Central memory CD4-positive, alpha-beta T cell (primary cell): ENCODE measurements at regions not wholly inside any gene's neighbourhood (a gene's known extent, or its start where the extent isn't known, plus 50 kb on each side); places are given as distances from the start of the nearest gene placed in this dataset.
"Not testable (repeated sequence)": the region's sequence is repeated elsewhere in the genome, so short reads cannot be mapped to it uniquely, and the experiment has no call there.

Experiments used
- DNase-seq: peaks from one replicate; pipeline ENCODE4 v3.0.0; 2022

DNA sequence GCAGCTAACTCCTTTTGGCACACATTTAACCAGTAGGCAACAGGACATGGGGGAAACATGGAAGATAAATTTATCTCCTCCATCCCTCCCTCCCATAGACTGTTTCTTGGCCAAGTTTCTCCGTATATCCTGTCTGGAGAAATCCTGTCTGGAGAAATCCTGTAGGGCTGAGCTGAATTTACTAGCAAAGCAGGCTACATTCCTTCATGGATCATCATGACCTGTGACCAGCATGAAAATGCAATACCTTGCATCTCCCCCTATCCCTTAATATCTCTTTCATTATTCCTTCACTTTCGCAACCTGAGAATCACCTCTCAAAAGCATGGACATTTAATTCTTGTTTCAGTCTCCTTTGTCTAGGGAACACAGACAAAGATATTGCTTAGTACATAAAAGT lies 379.1 kb downstream of the PSAT1 start:
- no peak for DNase-seq

DNA sequence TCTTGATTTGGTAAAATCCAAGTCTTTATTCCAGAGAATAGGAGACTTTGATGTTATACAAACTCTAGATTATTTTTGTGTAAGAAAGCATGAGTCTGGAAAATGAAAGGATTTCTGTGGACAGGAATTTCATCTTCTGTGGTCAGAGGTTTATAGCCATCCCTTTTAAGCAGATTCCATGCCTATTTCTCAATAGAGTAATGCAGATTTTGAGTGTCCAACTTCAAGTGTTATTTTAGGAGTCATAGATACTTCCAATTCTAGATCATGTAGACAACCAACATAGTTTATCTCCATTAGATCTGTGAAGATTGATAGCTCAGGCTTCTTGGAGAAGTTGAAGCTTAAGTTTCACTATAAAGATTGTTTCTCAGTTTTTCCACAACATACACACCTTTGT lies 379.7 kb downstream of the PSAT1 start:
- no peak for DNase-seq

DNA sequence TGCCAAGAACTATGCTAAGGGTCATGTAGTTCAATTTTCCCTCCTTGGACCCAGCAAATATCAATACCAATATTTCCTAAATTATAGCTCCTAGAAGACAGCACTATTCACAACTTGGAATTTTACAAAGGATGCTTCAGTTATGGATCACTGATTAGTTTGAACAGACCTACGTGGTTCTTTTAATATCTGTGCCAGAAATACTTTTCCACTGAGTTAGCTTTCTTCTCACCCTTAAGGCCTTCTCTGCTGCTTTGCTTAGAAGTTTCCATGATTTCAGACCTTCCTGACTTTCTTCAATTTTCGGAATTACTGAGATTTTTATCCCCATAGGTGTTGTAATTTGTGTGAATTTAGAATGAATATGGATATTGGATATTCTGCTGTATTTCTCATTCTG lies 380.4 kb downstream of the PSAT1 start:
- no peak for DNase-seq

- DNase-seq: no peak
These were observed 382.0 kb downstream of the PSAT1 start for GRCh38 chr9:78678877-78679276.

GRCh38 chr9:78680196-78680595 lies 383.3 kb downstream of the PSAT1 start:
- no peak for DNase-seq

GRCh38 chr9:78682216-78682615 lies 385.3 kb downstream of the PSAT1 start:
- DNase-seq: no peak

GRCh38 chr9:78685471-78685870 lies 388.5 kb downstream of the PSAT1 start:
- no peak for DNase-seq

- no peak for DNase-seq
These were observed 391.9 kb downstream of the PSAT1 start for GRCh38 chr9:78688796-78689195.

GRCh38 chr9:78691542-78691941 lies 394.6 kb downstream of the PSAT1 start:
- no peak for DNase-seq

DNA sequence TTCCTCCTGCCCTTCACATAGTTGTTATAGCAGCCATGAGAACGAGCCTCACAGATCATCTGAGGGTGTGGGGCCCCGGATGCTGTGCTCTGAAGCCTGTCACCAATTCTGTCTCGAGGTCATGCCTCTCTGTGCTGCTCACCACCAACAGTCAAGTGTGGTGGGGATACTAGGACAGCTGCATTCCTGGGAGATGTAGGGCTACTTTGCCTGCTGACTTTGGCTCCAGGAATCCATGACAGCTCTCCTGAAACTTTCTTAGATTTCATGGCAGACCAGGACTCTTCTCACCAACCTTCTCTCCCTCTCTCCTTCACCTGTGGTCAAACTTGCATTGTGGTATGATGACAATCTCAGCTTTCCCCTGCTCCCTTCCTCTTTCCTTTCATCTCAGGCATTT lies 395.9 kb downstream of the PSAT1 start:
- DNase-seq: no peak

DNA sequence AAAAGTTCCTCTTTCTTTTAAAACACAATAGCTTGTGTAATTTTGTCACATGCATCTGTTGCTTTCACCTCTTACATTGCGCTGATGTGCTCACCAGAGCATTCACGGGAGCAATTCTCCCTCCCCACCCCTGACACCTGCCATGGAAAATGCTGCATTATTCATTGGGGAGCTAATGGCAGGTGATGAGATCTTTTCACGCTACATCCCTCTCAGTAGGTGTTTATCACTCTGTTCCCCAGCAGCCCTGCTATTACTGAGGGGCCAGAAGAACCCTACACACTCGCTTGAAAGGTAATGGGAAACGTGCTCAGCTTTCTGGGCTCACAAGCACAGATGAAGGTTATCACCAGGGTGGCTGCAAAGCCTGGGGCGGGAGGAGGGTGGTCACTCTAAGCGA lies 398.0 kb downstream of the PSAT1 start:
- no peak for DNase-seq

DNA sequence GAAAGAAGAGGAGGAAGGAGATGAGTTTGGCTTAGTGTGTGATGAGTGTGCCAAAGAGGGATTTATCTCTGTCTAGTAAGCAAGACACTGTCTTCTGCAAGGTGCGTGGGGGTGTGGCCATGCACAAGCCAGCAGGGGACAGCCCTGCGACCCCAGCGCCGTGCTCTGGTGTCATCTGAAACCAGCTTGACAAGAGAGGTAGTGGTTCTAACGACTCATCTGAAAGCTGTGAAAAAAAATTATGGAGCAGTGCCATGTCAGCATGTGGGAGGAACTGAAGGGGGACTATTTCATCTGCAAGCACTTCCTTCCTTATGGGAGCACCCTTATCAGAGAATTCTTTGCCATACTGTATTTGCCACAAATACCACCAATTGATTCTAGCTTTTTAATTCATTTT lies 398.6 kb downstream of the PSAT1 start:
- no peak for DNase-seq

- DNase-seq: no peak
These were observed 400.7 kb downstream of the PSAT1 start for GRCh38 chr9:78697618-78698017.

DNA sequence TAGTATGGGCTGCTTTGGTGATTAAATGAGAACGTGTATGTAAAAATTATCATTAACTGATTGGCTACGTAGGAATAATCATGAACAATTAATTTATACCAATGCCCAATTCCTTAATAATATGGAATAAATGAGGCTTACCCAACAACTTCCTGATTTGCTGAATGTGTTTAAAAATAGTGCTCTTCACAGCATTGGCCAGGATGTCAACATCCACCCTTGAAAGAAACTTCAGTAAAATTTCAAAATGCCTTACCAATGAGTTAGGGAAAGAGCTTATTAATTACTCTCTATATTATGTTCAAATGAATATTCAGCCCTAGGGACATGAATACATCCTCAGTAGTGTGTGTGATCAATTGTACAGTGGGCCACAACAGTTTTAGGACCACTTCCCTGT lies 401.4 kb downstream of the PSAT1 start:
- no peak for DNase-seq

DNA sequence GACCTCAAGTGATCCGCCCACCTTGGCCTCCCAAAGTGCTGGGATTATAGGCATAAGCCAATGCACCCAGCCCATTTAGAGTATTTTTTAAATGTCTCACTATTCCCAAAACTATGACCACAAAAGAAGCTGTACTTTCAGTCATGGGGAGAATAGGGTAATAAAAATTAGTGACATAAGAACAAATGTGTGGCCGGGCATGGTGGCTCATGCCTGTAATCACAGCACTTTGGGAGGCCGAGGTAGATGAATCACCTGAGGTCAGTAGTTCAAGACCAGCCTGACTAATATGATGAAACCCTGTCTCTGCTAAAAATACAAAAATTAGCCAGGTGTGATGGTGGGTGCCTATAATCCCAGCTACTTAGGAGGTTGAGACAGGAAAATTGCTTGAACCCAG lies 402.3 kb downstream of the PSAT1 start:
- not testable (repeated sequence) for DNase-seq

GRCh38 chr9:78704153-78704552 lies 407.2 kb downstream of the PSAT1 start:
- DNase-seq: not testable (repeated sequence)

- no peak for DNase-seq
These were observed 410.2 kb downstream of the PSAT1 start for GRCh38 chr9:78707080-78707479.

- no peak for DNase-seq
These were observed 410.6 kb downstream of the PSAT1 start for GRCh38 chr9:78707481-78707991.

- no peak for DNase-seq
These were observed 416.1 kb downstream of the PSAT1 start for GRCh38 chr9:78712903-78713613.

GRCh38 chr9:78713614-78714405 lies 416.9 kb downstream of the PSAT1 start:
- no peak for DNase-seq

DNA sequence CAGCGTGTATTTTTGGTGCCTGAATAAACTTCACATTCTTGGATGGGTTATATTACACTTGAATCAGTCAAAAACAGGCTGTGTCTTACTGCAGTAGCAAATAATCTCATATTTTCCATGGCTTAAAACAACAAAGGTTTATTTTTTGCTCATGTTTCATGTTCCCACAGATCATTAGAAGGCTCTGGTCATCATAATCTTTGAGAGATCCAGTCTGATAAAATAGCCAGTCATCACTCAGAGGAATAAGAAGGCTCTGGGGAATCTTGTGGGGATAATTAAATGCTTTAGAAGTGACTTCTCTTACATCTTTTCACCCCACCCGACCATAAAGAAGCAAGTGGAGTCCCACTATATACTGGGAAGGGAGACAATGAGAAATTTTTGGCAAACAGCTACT lies 417.7 kb downstream of the PSAT1 start:
- no peak for DNase-seq

- DNase-seq: not testable (repeated sequence)
These were observed 422.1 kb downstream of the PSAT1 start for GRCh38 chr9:78719029-78719428.

- DNase-seq: no peak
These were observed 428.0 kb downstream of the PSAT1 start for GRCh38 chr9:78724896-78725295.

- no peak for DNase-seq
These were observed 428.6 kb downstream of the PSAT1 start for GRCh38 chr9:78725503-78725902.
